ENCODE measurements at regions not wholly inside any gene's neighbourhood (a gene's known extent, or its start where the extent isn't known, plus 50 kb on each side); places are given as distances from the start of the nearest gene placed in this dataset.

GRCh38 chr12:17108877-17109541 is 503.0 kb upstream of the LMO3 start:
- TF ChIP-seq GATA2 (IDR thresholded peaks at IDR 0.05; ENCODE audit: low read depth, low read length), result no peak
- TF ChIP-seq GATA3 (IDR thresholded peaks at IDR 0.05; ENCODE audit: low read depth, low read length), result no peak
